ENCODE measurements at regions not wholly inside any gene's neighbourhood (a gene's known extent, or its start where the extent isn't known, plus 50 kb on each side); places are given as distances from the start of the nearest gene placed in this dataset.
"Not testable (repeated sequence)": the region's sequence is repeated elsewhere in the genome, so short reads cannot be mapped to it uniquely, and the experiment has no call there.

GRCh38 chr1:213767683-213768082 is 220.1 kb upstream of the PROX1 start:
- DNase-seq (ENCODE audit: low spot score) = no peak
- no peak for FAIRE-seq

GRCh38 chr1:213772128-213773063 is 215.4 kb upstream of the PROX1 start:
- no peak for FAIRE-seq
- no peak for DNase-seq (ENCODE audit: low spot score)

- DNase-seq (ENCODE audit: low spot score) (no peak), FAIRE-seq (no peak)
Observed at GRCh38 chr1:213773975-213774374, 213.8 kb upstream of the PROX1 start.

- FAIRE-seq = no peak
- no peak for DNase-seq (ENCODE audit: low spot score)
Observed at GRCh38 chr1:213776969-213777368, 210.8 kb upstream of the PROX1 start.

- no peak for FAIRE-seq
- DNase-seq (ENCODE audit: low spot score) = peak; percentile 25
Observed at GRCh38 chr1:213779228-213779627, 208.5 kb upstream of the PROX1 start.

GRCh38 chr1:213782941-213783672 is 204.7 kb upstream of the PROX1 start:
- DNase-seq (ENCODE audit: low spot score) (no peak), FAIRE-seq (no peak)

GRCh38 chr1:213783893-213784292 is 203.9 kb upstream of the PROX1 start:
- FAIRE-seq (no peak), DNase-seq (ENCODE audit: low spot score) (no peak)

GRCh38 chr1:213786683-213787082 is 201.1 kb upstream of the PROX1 start:
- DNase-seq (ENCODE audit: low spot score) = no peak
- FAIRE-seq = no peak

- no peak for DNase-seq (ENCODE audit: low spot score)
- FAIRE-seq = no peak
Observed at GRCh38 chr1:213790565-213790964, 197.2 kb upstream of the PROX1 start.

GRCh38 chr1:213793482-213794067 is 194.2 kb upstream of the PROX1 start:
- FAIRE-seq = no peak
- DNase-seq (ENCODE audit: low spot score) = no peak

GRCh38 chr1:213796525-213796924 is 191.2 kb upstream of the PROX1 start:
- DNase-seq (ENCODE audit: low spot score) = no peak
- FAIRE-seq = no peak

GRCh38 chr1:213808288-213808687 is 179.5 kb upstream of the PROX1 start:
- FAIRE-seq; DNase-seq (ENCODE audit: low spot score): not testable (repeated sequence)

- FAIRE-seq = no peak
- no peak for DNase-seq (ENCODE audit: low spot score)
Observed at GRCh38 chr1:213817156-213817555, 170.6 kb upstream of the PROX1 start.

GRCh38 chr1:213820362-213821149 is 167.2 kb upstream of the PROX1 start:
- DNase-seq (ENCODE audit: low spot score) = no peak
- FAIRE-seq = no peak

GRCh38 chr1:213821175-213821942 is 166.4 kb upstream of the PROX1 start:
- no peak for FAIRE-seq
- DNase-seq (ENCODE audit: low spot score) = no peak

- FAIRE-seq = no peak
- no peak for DNase-seq (ENCODE audit: low spot score)
Observed at GRCh38 chr1:213821943-213822334, 165.8 kb upstream of the PROX1 start.

GRCh38 chr1:213826891-213827290 is 160.9 kb upstream of the PROX1 start:
- FAIRE-seq (no peak), DNase-seq (ENCODE audit: low spot score) (no peak)

- no peak for DNase-seq (ENCODE audit: low spot score)
- FAIRE-seq = no peak
Observed at GRCh38 chr1:213828867-213829266, 158.9 kb upstream of the PROX1 start.

GRCh38 chr1:213829780-213830179 is 158.0 kb upstream of the PROX1 start:
- FAIRE-seq = no peak

GRCh38 chr1:213830371-213830770 is 157.4 kb upstream of the PROX1 start:
- no peak for DNase-seq (ENCODE audit: low spot score)
- no peak for FAIRE-seq

More at GRCh38 chr1:213829780-213830179, 158.0 kb upstream of the PROX1 start:
- DNase-seq (ENCODE audit: low spot score) = no peak

All from urothelium cell line (cell line).